HEK293 (cell line): ENCODE measurements at regions not wholly inside any gene's neighbourhood (a gene's known extent, or its start where the extent isn't known, plus 50 kb on each side); places are given as distances from the start of the nearest gene placed in this dataset.

ENCODE experiments used
- ATF2 ChIP-seq: fragments of 450-650 bp; formaldehyde crosslinking; IDR thresholded peaks from 2 replicates; pipeline ENCODE4 v1.5.1; 2016; ENCODE audit warnings: missing biosample characterization, missing genetic modification characterization, low read depth
- CTCF ChIP-seq: fragments of 450-650 bp; formaldehyde crosslinking; IDR thresholded peaks from 2 replicates; pipeline ENCODE4 v1.5.1; 2016; ENCODE audit warnings: missing biosample characterization, missing genetic modification characterization
- TCF7L2 ChIP-seq: IDR thresholded peaks from 2 replicates; pipeline ENCODE4 v1.6.1; 2011; ENCODE audit warnings: low read depth, mild to moderate bottlenecking, inconsistent platforms, low read length, moderate library complexity, borderline replicate concordance
- ZNF138 ChIP-seq: fragments of 450-650 bp; formaldehyde crosslinking; IDR thresholded peaks from 2 replicates; pipeline ENCODE4 v1.5.1; 2016; ENCODE audit warnings: missing biosample characterization, missing genetic modification characterization, borderline replicate concordance
- ZNF23 ChIP-seq: fragments of 450-650 bp; formaldehyde crosslinking; IDR thresholded peaks from 2 replicates; pipeline ENCODE4 v1.5.1; 2016; ENCODE audit warnings: missing biosample characterization, missing genetic modification characterization, borderline replicate concordance
- ZNF48 ChIP-seq: fragments of 450-650 bp; formaldehyde crosslinking; IDR thresholded peaks from 2 replicates; pipeline ENCODE4 v1.5.1; 2016; ENCODE audit warnings: missing biosample characterization, missing genetic modification characterization
- ZNF629 ChIP-seq: fragments of 450-650 bp; formaldehyde crosslinking; IDR thresholded peaks from 2 replicates; pipeline ENCODE4 v1.5.1; 2017; ENCODE audit warnings: missing biosample characterization, missing genetic modification characterization
- ZNF768 ChIP-seq: fragments of 450-650 bp; formaldehyde crosslinking; IDR thresholded peaks from 2 replicates; pipeline ENCODE4 v1.5.1; 2018; ENCODE audit warnings: missing biosample characterization, mild to moderate bottlenecking, missing genetic modification characterization
- ZNF777 ChIP-seq: fragments of 450-650 bp; formaldehyde crosslinking; IDR thresholded peaks from 2 replicates; pipeline ENCODE4 v1.5.1; 2017; ENCODE audit warnings: missing biosample characterization, missing genetic modification characterization, borderline replicate concordance
- ZNF785 ChIP-seq: fragments of 450-650 bp; formaldehyde crosslinking; IDR thresholded peaks from 2 replicates; pipeline ENCODE4 v1.5.1; 2016; ENCODE audit warnings: missing biosample characterization, missing genetic modification characterization

- TF ChIP-seq ZNF768 = no peak
- no peak for TF ChIP-seq CTCF (tag by site-specific recombination)
- no peak for TF ChIP-seq ATF2
- TF ChIP-seq ZNF629 (tag by site-specific recombination) = no peak
- TF ChIP-seq ZNF23 (tag by site-specific recombination) = no peak
- TF ChIP-seq ZNF138 (tag by site-specific recombination) = no peak
- TF ChIP-seq ZNF48 = no peak
- TF ChIP-seq TCF7L2 = no peak
- no peak for TF ChIP-seq ZNF785
- no peak for TF ChIP-seq ZNF777 (tag by site-specific recombination)
These were observed 297.8 kb downstream of the ADGRD1 start for GRCh38 chr12:131251336-131252101.
